Activated CD8-positive, alpha-beta T cell treated with anti-CD3 and anti-CD28 coated beads for 36 hours (primary cell): ENCODE measurements at regions not wholly inside any gene's neighbourhood (a gene's known extent, or its start where the extent isn't known, plus 50 kb on each side); places are given as distances from the start of the nearest gene placed in this dataset.

Experiments used
- ATAC-seq: fragments of 200-7000 bp; cut with Tn5 transposase; one replicate; pipeline ENCODE4 v1.10.0; 2021; ENCODE audit warnings: mild to moderate bottlenecking, moderate library complexity
- CTCF ChIA-PET: fragments of 350-600 bp; sonication (Branson Sonifier 250); formaldehyde crosslinking; loops from one replicate; lab custom pipeline; 2021; ENCODE audit warnings: antibody characterized with exemption; lab: Charles Lee
- POLR2A ChIA-PET: fragments of 350-600 bp; sonication (Branson Sonifier 250); formaldehyde crosslinking; loops from one replicate; lab custom pipeline; 2021; ENCODE audit warnings: antibody characterized with exemption; lab: Charles Lee
- DNase-seq: peaks from one replicate; pipeline ENCODE4 v3.0.0-alpha.2; 2020
- H3K27ac Mint-ChIP-seq: one replicate; pipeline ENCODE4 v1.8.0; 2021; ENCODE audit warnings: mild to moderate bottlenecking, mixed read lengths
- H3K27me3 Mint-ChIP-seq: one replicate; pipeline ENCODE4 v1.8.0; 2021; ENCODE audit warnings: mixed read lengths
- H3K36me3 Mint-ChIP-seq: one replicate; pipeline ENCODE4 v1.8.0; 2021; ENCODE audit warnings: low read depth, mixed read lengths
- H3K4me1 Mint-ChIP-seq: one replicate; pipeline ENCODE4 v1.8.0; 2021; ENCODE audit warnings: low read depth, mixed read lengths
- H3K4me3 Mint-ChIP-seq: one replicate; pipeline ENCODE4 v1.8.0; 2021; ENCODE audit warnings: mild to moderate bottlenecking, moderate library complexity, mixed read lengths
- H3K9me3 Mint-ChIP-seq: one replicate; pipeline ENCODE4 v1.8.0; 2021; ENCODE audit warnings: mixed read lengths
- intact Hi-C: fragments of 100-400 bp; cut with micrococcal nuclease; formaldehyde crosslinking; loops from one replicate; pipeline ENCODE4 v1.10.0; 2022
- TF ChIP-seq, protein P1 (sequence below): fragments of 200-600 bp; IDR thresholded peaks from one replicate; pipeline ENCODE4 v1.8.0; 2022; ENCODE audit warnings: antibody characterized with exemption, mild to moderate bottlenecking

DNA sequence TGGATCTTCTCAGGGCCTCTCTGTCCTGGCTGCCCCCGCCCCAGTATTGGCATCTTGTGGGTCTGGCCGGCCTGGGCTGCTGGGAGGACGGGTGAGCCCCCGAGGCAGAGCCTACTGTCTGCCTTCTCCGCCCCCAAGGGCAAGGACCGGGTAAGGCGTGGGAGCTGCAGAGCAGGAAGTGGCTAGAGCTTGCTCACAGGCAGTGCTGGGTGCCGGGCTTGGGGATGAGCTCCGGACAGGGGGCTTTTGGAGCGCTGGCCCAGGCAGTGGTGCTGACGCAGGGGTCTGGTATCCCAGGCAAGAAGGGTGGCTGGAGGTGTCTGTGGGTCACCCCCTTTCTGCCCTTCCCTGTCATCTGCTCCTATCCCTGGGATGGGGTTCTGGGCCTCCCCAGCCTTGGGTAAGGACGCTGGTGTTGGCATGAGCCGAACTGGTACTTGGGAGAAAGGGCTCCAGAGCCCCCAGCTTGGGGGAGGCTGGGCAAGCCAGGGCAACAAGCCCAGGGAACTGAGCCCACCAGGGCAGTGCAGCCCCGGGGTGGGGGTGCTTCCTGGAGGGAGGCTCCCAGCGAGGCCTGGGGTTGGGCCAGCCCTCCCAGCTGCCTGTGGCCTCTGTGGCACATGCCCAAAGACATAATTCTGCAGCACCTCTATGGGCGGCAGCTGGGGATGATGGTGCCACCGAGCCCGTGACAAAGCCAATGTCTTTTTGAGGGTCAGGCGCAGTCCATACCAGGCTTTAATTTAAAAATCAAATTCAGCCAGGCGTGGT is 126.3 kb downstream of the KIF26A start:
- H3K36me3 Mint-ChIP-seq, result no peaks in the 10 kb centered on the region
- ChIA-PET CTCF (no interaction called here), POLR2A (no interaction called here)
- DNase-seq (no peak), ATAC-seq (no peak)
- TF ChIP-seq, protein P1, sequence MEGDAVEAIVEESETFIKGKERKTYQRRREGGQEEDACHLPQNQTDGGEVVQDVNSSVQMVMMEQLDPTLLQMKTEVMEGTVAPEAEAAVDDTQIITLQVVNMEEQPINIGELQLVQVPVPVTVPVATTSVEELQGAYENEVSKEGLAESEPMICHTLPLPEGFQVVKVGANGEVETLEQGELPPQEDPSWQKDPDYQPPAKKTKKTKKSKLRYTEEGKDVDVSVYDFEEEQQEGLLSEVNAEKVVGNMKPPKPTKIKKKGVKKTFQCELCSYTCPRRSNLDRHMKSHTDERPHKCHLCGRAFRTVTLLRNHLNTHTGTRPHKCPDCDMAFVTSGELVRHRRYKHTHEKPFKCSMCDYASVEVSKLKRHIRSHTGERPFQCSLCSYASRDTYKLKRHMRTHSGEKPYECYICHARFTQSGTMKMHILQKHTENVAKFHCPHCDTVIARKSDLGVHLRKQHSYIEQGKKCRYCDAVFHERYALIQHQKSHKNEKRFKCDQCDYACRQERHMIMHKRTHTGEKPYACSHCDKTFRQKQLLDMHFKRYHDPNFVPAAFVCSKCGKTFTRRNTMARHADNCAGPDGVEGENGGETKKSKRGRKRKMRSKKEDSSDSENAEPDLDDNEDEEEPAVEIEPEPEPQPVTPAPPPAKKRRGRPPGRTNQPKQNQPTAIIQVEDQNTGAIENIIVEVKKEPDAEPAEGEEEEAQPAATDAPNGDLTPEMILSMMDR, result no peak
- intact Hi-C loops, result no loop called here
- H3K27ac Mint-ChIP-seq, result no peak overlapping the region
- no peaks in the 10 kb centered on the region for H3K4me1 Mint-ChIP-seq
- no peak overlapping the region for H3K4me3 Mint-ChIP-seq
- H3K9me3 Mint-ChIP-seq, result peaks cover 6% of the 10 kb centered on the region
- no peaks in the 10 kb centered on the region for H3K27me3 Mint-ChIP-seq

DNA sequence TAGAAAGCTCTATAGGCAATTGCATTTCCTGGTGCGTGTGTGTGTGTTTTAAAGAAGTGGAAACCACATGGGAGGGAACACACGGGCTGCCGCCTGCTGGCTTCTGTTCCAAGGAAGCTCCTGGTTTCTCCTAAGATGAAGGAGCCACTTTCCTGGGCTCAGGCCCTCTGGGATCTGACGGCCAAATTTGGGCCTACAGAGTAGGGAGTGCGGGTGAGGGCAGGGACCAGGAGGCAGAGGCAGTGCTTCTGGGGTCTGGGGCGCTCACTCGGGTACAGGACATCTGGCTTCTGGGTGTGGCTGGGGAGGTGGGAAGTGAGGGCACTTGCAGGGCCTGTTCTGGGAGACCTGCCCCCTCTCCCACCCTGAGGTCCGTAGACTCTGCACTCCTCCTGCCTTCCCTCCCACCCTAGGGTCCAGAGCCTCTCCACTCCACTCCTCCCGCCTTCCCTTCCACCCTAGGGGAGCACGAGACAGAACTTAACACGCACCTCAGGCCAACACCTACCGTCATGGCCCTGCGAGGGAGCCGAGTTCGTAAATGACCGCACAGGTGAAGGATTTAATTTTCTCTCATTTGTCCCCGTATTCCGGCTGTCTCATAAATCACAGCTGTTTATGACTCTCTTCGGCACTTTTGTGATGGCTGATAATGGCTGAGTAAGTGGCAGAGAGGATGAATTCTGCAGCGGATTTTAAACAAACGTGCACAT is 127.7 kb downstream of the KIF26A start:
- TF ChIP-seq, protein P1, result no peak
- ChIA-PET POLR2A (no interaction called here), CTCF (no interaction called here)
- Mint-ChIP-seq H3K36me3 (no peaks in the 10 kb centered on the region), H3K27ac (no peak overlapping the region), H3K4me1 (no peaks in the 10 kb centered on the region), H3K9me3 (no peaks in the 10 kb centered on the region), H3K27me3 (no peaks in the 10 kb centered on the region), H3K4me3 (no peak overlapping the region)
- intact Hi-C loops, result no loop called here
- no peak for ATAC-seq
- no peak for DNase-seq

DNA sequence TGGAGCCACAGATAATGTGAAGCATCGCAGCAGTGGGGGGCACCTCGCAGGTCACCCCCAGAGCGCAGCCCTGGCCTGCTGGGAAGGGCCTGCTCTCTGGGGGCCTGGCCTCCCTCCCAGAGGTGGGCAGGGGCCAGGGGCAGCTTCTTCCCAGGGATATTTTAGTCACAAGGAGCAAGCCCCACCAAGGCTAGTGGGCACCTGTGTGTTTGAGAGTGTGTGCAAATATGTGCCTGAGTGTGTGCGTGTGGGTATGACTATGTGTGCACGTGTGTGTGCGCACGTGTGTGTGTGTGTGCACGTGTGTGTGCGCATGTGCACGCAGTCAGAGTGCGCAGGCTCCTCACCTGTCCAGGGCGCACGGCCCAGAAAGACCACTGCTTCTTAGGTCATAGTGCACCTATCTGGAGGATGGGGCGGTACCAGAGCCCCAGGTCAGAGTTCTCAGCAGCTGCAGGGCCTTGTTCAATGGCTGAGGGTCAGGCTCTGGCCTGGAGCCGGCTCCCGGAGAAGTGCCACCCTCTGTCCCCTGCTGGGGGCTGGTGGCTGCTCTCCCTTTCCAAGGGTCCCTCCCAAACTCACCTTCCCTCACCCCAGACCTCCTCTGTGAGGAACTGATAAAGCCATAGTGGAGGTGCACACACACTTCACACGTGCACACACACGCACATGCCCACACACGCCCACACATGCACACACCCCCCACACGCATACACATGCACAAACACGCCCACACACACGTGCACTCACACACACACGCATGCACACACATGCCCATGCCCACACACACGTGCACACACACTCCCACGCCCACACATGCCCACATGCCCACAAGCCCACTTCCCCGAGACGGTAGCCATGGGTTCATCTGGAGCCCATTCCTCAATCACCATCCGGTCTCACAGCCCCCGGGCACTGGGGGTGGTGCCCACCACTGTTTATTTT is 128.5 kb downstream of the KIF26A start:
- H3K27ac Mint-ChIP-seq, result no peak overlapping the region
- DNase-seq, result no peak
- ChIA-PET POLR2A (no interaction called here), CTCF (no interaction called here)
- no peaks in the 10 kb centered on the region for H3K9me3 Mint-ChIP-seq
- TF ChIP-seq, protein P1, result no peak
- H3K4me1 Mint-ChIP-seq, result no peaks in the 10 kb centered on the region
- no peak for ATAC-seq
- no peaks in the 10 kb centered on the region for H3K36me3 Mint-ChIP-seq
- no peak overlapping the region for H3K4me3 Mint-ChIP-seq
- H3K27me3 Mint-ChIP-seq, result no peaks in the 10 kb centered on the region
- intact Hi-C loops, result no loop called here

DNA sequence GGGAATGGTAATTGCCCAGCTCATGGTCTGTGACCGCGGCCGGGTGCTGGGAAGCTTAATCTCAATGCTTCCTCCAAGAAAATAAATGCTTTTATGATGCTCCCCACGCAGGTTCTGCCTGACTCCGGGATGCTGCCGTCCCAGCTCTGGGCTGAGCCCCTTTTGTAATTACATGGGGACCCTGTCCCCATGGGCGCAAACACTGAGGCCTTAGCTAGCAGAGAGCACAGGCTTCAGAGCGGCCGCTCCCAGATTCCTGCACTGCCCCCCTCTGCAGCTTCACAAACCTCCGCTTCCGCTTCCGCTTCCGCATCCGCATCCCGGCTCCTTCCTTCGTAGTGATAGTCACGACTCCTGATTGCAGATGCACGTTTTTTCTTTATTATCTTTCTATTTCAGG is 129.5 kb downstream of the KIF26A start:
- CTCF ChIA-PET, result interaction anchor here (0.7 kb wide), 1 partner anchor 361 kb away, joined by 3 read pairs; no protein-coding TSS in a partner anchor
- H3K4me3 Mint-ChIP-seq, result no peak overlapping the region

More for the DNA sequence above, 129.5 kb downstream of the KIF26A start:
- TF ChIP-seq, protein P1, result no peak
- H3K27me3 Mint-ChIP-seq, result no peaks in the 10 kb centered on the region
- no peaks in the 10 kb centered on the region for H3K4me1 Mint-ChIP-seq
- POLR2A ChIA-PET, result no interaction called here
- DNase-seq (no peak), ATAC-seq (no peak)
- no peak overlapping the region for H3K27ac Mint-ChIP-seq
- no peaks in the 10 kb centered on the region for H3K36me3 Mint-ChIP-seq
- intact Hi-C loops, result no loop called here
- no peaks in the 10 kb centered on the region for H3K9me3 Mint-ChIP-seq
